ENCODE measurements at regions not wholly inside any gene's neighbourhood (a gene's known extent, or its start where the extent isn't known, plus 50 kb on each side); places are given as distances from the start of the nearest gene placed in this dataset.

DNA sequence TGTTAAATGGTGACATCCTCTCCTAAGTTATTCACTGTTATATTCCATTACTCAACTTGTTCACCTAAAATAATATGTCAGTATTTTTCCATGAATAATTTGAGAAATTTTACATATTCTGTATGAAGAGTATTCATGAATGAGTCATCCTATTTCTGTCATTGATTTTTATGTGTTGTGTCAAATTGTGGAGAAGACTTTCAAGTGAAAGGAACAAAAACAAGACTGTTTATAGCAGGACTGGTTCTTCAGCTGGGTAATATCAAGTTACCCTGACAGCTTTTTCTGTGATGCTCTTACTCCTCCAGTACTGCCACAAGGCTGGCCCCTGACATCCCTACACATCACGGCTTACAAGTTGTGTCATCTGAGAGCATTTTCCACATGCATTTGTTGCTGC, 847.7 kb downstream of the NCAM2 start:
- no peak overlapping the region for H3K9ac ChIP-seq (replicated peaks in 1 of 4; ENCODE audit: extremely low read depth in 1 of 4, low read depth in 3 of 4, low read length in 3 of 4)

More for the DNA sequence above, 847.7 kb downstream of the NCAM2 start:
- Histone ChIP-seq H4K8ac (ENCODE audit: extremely low read depth, insufficient read depth, low read length) (no peak overlapping the region), H3K14ac (ENCODE audit: insufficient read length) (no peak overlapping the region), H3K9me3 (ENCODE audit: insufficient read depth in 2 of 2, low read depth in 1 of 2, low read length in 1 of 2) (0 out of 4 replicates have a peak, but pooled peaks cover 0 to 2% of the 10 kb centered on the region in 2 experiments), H3K27ac (ENCODE audit: low read depth, low read length) (no peak overlapping the region), H4K5ac (ENCODE audit: insufficient read length, low read depth, low read length) (no peak overlapping the region), H3K18ac (ENCODE audit: extremely low read depth, low read length) (no peak overlapping the region), H2BK20ac (ENCODE audit: low read length) (no peak overlapping the region), H3K56ac (replicated peaks; ENCODE audit: insufficient read length, low read depth, low read length) (no peak overlapping the region), H3K4me1 (replicated peaks in 1 of 4; ENCODE audit: control insufficient read depth in 3 of 4, insufficient read depth in 4 of 4, low read length in 3 of 4) (no peaks in the 10 kb centered on the region), H3K23me2 (ENCODE audit: low read depth, low read length) (no peaks in the 10 kb centered on the region), H2AFZ (ENCODE audit: low read length) (no peak overlapping the region), H3K23ac (ENCODE audit: insufficient read length) (no peak overlapping the region), H3K79me2 (ENCODE audit: control insufficient read depth in 1 of 2, insufficient read depth in 2 of 2, low read length in 2 of 2) (no peaks in the 10 kb centered on the region), H2BK15ac (ENCODE audit: low read length) (no peak overlapping the region; the same call in 1 of the 2 replicates), H3K4me3 (ENCODE audit: extremely low read depth in 1 of 4, insufficient read depth in 2 of 4, low read depth in 3 of 4, low read length in 4 of 4) (no peak overlapping the region), H2BK5ac (ENCODE audit: low read depth, low read length) (no peak overlapping the region), H4K20me1 (replicated peaks in 1 of 2; ENCODE audit: control insufficient read depth in 1 of 2, insufficient read depth in 2 of 2, low read length in 2 of 2) (no peaks in the 10 kb centered on the region), H3K4me2 (ENCODE audit: insufficient read depth in 1 of 2, low read depth in 2 of 2, low read length in 2 of 2) (no peak overlapping the region), H4K91ac (replicated peaks; ENCODE audit: insufficient read length, low read length) (no peak overlapping the region), H2BK12ac (ENCODE audit: low read depth, low read length) (no peak overlapping the region), H3K79me1 (ENCODE audit: low read depth, low read length) (no peaks in the 10 kb centered on the region), H2BK120ac (replicated peaks; ENCODE audit: low read depth, low read length) (no peak overlapping the region), H2AK5ac (ENCODE audit: low read depth, low read length) (no peak overlapping the region), H3K36me3 (ENCODE audit: control insufficient read depth in 2 of 4, insufficient read depth in 4 of 4, low read length in 3 of 4) (no peaks in the 10 kb centered on the region), H3K27me3 (replicated peaks in 1 of 4; ENCODE audit: control insufficient read depth in 3 of 4, extremely low read depth in 1 of 4, insufficient read depth in 3 of 4, low read length in 3 of 4) (no peaks in the 10 kb centered on the region), H3K4ac (replicated peaks; ENCODE audit: insufficient read length, low read depth, low read length) (no peak overlapping the region)
- no peak for FAIRE-seq
- WGBS, 2 experiments (ENCODE audit: extremely low coverage in 1 of 2, insufficient coverage in 1 of 2, insufficient read length in 1 of 2, insufficient replicate concordance in 2 of 2, low coverage in 1 of 2, low lambda C conversion rate in 2 of 2, missing lambda C conversion rate in 1 of 2) = 88% methylated on average over 1 of the region's 1 CpG; no CpG with 5 or more reads in 1 of the 2 experiments
- DNase-seq (ENCODE audit: low read depth in 1 of 2, low spot score in 2 of 2) = no peak
- ChIA-PET POLR2A (ENCODE audit: partially characterized antibody) (no interaction called here), CTCF (ENCODE audit: partially characterized antibody) (no interaction called here)
- no peak for TF ChIP-seq GTF2F1 (IDR thresholded peaks at IDR 0.05; ENCODE audit: borderline replicate concordance, low read depth, low read length)
- TF ChIP-seq, protein P1, sequence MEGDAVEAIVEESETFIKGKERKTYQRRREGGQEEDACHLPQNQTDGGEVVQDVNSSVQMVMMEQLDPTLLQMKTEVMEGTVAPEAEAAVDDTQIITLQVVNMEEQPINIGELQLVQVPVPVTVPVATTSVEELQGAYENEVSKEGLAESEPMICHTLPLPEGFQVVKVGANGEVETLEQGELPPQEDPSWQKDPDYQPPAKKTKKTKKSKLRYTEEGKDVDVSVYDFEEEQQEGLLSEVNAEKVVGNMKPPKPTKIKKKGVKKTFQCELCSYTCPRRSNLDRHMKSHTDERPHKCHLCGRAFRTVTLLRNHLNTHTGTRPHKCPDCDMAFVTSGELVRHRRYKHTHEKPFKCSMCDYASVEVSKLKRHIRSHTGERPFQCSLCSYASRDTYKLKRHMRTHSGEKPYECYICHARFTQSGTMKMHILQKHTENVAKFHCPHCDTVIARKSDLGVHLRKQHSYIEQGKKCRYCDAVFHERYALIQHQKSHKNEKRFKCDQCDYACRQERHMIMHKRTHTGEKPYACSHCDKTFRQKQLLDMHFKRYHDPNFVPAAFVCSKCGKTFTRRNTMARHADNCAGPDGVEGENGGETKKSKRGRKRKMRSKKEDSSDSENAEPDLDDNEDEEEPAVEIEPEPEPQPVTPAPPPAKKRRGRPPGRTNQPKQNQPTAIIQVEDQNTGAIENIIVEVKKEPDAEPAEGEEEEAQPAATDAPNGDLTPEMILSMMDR (IDR thresholded peaks at IDR 0.05; ENCODE audit: control extremely low read depth in 1 of 3, insufficient read depth in 1 of 3, low read depth in 1 of 3, low read length in 3 of 3) = no peak
- no peak for TF ChIP-seq KDM4A (IDR thresholded peaks at IDR 0.05; ENCODE audit: low read depth, low read length, severe bottlenecking)
- TF ChIP-seq TEAD4 (IDR thresholded peaks at IDR 0.05; ENCODE audit: low read depth, low read length) = no peak
- TF ChIP-seq, protein P2, sequence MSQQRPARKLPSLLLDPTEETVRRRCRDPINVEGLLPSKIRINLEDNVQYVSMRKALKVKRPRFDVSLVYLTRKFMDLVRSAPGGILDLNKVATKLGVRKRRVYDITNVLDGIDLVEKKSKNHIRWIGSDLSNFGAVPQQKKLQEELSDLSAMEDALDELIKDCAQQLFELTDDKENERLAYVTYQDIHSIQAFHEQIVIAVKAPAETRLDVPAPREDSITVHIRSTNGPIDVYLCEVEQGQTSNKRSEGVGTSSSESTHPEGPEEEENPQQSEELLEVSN (IDR thresholded peaks at IDR 0.05) = no peak
- TF ChIP-seq SIX5 (IDR thresholded peaks at IDR 0.05; ENCODE audit: low read depth, low read length) = no peak
- TF ChIP-seq, protein P3, sequence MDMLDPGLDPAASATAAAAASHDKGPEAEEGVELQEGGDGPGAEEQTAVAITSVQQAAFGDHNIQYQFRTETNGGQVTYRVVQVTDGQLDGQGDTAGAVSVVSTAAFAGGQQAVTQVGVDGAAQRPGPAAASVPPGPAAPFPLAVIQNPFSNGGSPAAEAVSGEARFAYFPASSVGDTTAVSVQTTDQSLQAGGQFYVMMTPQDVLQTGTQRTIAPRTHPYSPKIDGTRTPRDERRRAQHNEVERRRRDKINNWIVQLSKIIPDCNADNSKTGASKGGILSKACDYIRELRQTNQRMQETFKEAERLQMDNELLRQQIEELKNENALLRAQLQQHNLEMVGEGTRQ (IDR thresholded peaks at IDR 0.05; ENCODE audit: low read length) = no peak
- TF ChIP-seq POLR2AphosphoS5 (IDR thresholded peaks at IDR 0.05; ENCODE audit: low read depth, low read length) = no peak
- no peak for TF ChIP-seq SP1 (IDR thresholded peaks at IDR 0.05; ENCODE audit: low read depth, low read length)

All from H1 (cell line).